Ovary (tissue), 3 donors: ENCODE measurements at regions not wholly inside any gene's neighbourhood (a gene's known extent, or its start where the extent isn't known, plus 50 kb on each side); places are given as distances from the start of the nearest gene placed in this dataset.

Source experiments
- EP300 ChIP-seq: sonication (generic); formaldehyde crosslinking; IDR thresholded peaks from one replicate; pipeline ENCODE4 v1.6.1; 2017; ENCODE audit warnings: antibody characterized with exemption
- TF ChIP-seq, protein P1 (sequence below), 3 donors: fragments of 450-650 bp in 2 of 3; fragments of 200-600 bp in 1 of 3; IDR thresholded peaks; one replicate each; pipeline versions ENCODE4 v1.5.1 to v1.8.0; 2016 to 2022; ENCODE audit warnings: antibody characterized with exemption in 3 of 3, mild to moderate bottlenecking in 1 of 3
- donor health status: DM: no; HTN: no; CAD: no.

DNA sequence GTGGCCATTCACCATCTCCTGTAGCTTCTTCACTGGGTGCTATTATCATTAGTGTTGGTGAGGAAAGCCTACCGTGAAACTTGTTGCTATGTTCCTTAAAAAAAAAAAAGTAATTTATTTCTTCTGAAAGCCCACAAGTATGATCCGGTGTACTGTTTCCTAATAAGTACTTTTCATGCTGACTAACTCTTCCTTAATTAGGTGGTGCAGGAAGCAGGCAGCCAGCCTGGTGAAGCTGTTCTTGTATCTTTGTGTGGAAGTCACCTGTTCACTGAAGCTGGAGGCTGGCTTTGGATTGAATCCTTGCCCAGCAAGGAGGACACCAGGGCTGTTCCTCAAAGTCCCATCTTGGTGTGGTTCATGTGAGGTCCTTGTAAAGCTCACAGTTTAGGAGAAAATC lies 321.7 kb upstream of the THSD7B start:
- no peak for TF ChIP-seq EP300
- TF ChIP-seq, protein P1, sequence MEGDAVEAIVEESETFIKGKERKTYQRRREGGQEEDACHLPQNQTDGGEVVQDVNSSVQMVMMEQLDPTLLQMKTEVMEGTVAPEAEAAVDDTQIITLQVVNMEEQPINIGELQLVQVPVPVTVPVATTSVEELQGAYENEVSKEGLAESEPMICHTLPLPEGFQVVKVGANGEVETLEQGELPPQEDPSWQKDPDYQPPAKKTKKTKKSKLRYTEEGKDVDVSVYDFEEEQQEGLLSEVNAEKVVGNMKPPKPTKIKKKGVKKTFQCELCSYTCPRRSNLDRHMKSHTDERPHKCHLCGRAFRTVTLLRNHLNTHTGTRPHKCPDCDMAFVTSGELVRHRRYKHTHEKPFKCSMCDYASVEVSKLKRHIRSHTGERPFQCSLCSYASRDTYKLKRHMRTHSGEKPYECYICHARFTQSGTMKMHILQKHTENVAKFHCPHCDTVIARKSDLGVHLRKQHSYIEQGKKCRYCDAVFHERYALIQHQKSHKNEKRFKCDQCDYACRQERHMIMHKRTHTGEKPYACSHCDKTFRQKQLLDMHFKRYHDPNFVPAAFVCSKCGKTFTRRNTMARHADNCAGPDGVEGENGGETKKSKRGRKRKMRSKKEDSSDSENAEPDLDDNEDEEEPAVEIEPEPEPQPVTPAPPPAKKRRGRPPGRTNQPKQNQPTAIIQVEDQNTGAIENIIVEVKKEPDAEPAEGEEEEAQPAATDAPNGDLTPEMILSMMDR (IDR thresholded peaks at IDR 0.05), result no peak
